RPMI8226 (cell line): ENCODE measurements at regions not wholly inside any gene's neighbourhood (a gene's known extent, or its start where the extent isn't known, plus 50 kb on each side); places are given as distances from the start of the nearest gene placed in this dataset.
A peak's percentile ranks its signal among the peaks of the same experiment; 100 is the strongest.
"Not testable (repeated sequence)": the region's sequence is repeated elsewhere in the genome, so short reads cannot be mapped to it uniquely, and the experiment has no call there.

Experiments
- DNase-seq: peaks from one replicate; pipeline ENCODE4 v3.0.0-alpha.2; 2015

DNA sequence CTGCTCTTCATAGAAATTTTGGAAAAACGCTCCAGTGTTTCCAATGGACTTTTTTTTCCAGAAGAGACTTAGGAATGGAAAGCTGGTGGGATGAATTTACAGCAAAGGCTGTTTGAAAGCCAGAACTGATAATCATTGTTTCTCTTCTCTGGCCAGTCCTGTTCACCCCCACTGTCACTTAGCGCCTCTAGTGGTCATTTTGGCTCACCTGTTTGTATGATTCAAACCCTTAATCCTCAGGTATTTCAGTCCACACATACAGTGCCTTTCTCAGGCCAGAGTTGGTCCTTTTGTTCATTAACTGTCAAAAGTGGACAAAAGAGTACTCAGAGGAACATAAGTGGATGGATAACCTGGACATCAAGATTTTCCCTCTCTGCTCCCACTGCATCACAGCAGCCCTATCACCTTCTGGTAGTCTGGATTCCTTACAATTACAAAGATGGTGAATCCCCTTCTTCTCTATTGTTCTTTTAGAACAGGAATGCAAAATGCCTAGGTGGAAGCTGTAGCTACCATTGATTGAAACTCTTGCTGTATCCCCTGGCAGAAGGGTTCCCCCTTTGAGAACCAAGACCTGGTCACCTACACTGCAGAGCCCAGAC lies 177.6 kb upstream of the OLFM3 start:
- peak; percentile 24 for DNase-seq

- no peak for DNase-seq
These were observed 175.5 kb upstream of the OLFM3 start for GRCh38 chr1:102172200-102172599.

- DNase-seq, result no peak
These were observed 167.1 kb upstream of the OLFM3 start for GRCh38 chr1:102163799-102164198.

DNA sequence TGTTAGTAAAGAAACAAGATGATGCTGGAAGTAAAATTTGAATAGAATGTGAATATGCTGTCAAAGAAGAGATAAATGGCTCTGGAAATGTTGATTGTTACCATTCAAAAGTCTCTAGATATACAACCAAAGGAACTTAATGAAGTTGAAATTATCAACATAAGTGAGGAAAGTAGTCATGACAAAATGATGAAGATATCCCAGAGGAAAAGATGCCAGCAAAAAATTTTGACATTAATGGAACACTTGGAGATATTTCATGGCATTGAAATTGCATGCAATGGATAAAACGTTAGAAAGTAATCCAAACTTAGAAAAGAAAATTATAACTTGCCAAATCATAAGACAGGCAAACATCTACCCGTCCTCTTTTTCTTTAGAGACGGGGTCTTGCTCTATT lies 154.5 kb upstream of the OLFM3 start:
- DNase-seq, result no peak

GRCh38 chr1:102120910-102121309 lies 124.2 kb upstream of the OLFM3 start:
- DNase-seq, result peak; percentile 33

- DNase-seq, result no peak
These were observed 121.4 kb upstream of the OLFM3 start for GRCh38 chr1:102118150-102118549.

DNA sequence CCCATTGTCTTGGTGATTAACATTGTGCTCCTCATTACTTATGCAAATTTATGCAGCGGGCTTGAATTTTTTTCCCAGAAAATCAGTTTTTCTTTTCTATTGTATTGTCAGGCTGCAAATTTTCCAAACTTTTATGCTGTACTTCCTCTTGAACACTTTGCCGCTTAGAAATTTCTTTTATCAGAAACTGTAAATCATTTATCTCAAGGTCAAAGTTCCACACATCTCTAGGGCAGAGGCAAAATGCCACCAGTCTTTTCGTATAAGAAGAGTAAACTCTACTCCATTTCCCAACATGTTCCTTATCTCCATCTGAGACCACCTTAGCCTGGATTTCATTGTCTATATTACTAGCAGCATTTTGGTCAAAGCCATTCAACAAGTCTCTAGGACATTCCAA lies 113.9 kb upstream of the OLFM3 start:
- DNase-seq, result no peak

- not testable (repeated sequence) for DNase-seq
These were observed 112.8 kb upstream of the OLFM3 start for GRCh38 chr1:102109493-102109892.

GRCh38 chr1:102107441-102107840 lies 110.7 kb upstream of the OLFM3 start:
- no peak for DNase-seq

GRCh38 chr1:102105931-102106550 lies 109.3 kb upstream of the OLFM3 start:
- DNase-seq, result no peak

GRCh38 chr1:102103646-102104045 lies 106.9 kb upstream of the OLFM3 start:
- DNase-seq, result no peak

- DNase-seq, result no peak
These were observed 105.6 kb upstream of the OLFM3 start for GRCh38 chr1:102102276-102102780.

GRCh38 chr1:102100666-102101065 lies 103.9 kb upstream of the OLFM3 start:
- DNase-seq, result no peak

DNA sequence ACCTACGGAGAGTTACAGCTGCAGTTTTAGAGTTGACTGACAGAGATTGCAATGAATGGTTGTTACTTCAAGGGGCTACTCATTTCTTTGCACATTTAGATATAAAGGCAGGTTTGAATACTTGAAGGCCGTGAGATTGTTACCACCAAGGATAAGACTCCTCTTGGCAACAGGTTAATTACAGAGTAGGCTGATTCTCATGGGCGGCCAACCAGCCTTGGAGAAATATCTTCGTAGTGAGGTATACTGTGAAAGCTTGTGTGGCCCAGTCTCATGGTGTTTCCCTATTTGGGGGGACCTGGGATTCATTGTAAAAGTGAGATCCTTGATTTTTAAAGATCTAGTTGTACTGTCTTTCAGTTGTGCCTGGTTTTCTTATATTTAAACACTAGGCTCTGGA lies 103.2 kb upstream of the OLFM3 start:
- DNase-seq, result no peak

- no peak for DNase-seq
These were observed 101.8 kb upstream of the OLFM3 start for GRCh38 chr1:102098536-102098935.

DNA sequence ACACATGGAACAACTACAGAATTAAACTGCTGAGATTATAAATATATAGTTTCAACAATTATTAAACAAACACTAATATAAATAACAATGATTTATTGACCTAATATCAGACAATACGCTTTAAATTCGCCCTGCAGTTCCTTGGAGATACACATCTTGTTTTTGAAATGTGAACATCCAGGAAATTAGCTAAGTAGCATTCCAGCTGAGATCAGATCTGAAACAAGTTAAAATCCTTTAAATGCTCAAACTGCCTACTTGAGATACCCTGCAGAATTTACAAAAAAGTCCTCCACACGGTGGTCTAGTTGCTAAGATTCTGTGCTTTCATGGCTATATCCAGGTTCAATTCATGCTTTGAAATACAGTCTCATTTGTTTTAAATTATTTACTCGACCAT lies 101.4 kb upstream of the OLFM3 start:
- DNase-seq, result no peak

DNA sequence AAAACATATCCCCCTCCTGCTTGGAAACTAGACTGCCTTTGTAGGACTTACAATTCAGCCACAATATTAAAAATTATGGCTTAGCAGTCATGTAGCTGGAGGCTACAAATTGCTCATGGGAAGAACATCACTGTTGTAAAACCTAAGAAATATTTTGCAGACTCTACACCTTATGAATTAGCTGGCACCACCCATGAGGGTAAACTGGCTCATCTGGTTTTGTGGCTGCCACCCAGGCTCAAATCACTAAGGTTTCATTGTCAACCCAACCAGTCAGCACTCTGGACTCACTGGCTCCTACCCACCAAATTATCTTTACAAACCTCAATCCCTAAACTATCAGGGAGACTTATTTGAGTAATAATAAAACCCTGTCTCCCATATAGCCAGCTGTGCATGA lies 100.7 kb upstream of the OLFM3 start:
- DNase-seq, result no peak

DNA sequence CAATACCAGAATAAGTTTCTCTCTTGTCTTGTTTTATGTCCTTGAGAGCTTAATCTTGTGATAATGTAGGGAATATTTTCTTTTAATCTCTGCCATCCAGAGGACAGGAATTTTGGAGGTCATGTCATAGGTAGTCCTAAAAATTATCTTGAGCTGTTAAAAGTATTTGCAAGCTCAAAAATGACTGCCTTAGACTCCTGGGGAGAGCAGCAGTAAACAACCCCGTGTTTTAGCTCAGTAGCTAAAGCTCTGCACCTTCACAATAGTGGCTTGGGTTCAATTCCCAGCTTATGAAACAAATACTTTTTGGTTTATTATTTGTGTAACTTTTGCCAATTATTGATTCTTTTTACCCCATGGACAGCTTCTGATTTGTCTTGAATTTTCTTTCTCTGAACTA lies 99.4 kb upstream of the OLFM3 start:
- DNase-seq, result no peak

DNA sequence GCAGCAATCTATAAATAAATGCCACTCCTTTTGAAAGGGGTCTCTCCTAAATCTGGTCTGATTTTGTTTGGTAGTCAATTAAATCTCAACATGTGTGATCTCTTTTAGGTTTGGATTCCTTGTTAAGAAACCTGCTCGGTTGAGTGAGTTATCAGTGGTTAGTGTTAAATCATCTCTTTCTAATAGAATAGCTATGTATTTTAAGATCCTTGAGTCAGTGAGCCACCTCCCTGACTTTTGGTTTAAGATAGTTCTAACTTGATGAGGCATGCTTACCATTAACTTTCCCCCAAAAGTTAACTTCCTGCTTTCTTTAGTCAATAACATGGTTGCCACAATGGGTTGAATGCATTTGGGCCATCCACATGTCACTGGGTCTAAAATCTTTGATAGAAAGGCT lies 93.1 kb upstream of the OLFM3 start:
- DNase-seq, result no peak

GRCh38 chr1:102085896-102086295 lies 89.2 kb upstream of the OLFM3 start:
- DNase-seq, result no peak

GRCh38 chr1:102084771-102085535 lies 88.2 kb upstream of the OLFM3 start:
- DNase-seq, result no peak

DNA sequence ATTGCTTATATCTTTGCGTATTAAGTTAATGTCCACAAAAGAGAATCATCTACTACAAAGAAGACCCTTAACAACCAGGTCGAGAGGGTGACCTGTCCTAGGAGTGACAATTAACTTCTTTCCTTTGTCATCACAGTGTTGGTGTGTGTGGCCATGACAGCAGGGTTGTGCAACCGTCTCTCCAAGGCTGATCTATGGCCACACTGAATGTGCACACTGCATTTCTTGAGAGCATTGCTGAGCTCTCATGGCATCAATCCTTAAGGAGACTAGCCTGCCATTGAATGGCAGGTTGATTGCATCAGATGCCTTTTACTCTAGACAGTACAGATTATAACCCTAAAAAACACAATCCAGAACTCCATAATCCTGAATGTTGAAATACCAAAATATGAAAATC lies 86.5 kb upstream of the OLFM3 start:
- no peak for DNase-seq

DNA sequence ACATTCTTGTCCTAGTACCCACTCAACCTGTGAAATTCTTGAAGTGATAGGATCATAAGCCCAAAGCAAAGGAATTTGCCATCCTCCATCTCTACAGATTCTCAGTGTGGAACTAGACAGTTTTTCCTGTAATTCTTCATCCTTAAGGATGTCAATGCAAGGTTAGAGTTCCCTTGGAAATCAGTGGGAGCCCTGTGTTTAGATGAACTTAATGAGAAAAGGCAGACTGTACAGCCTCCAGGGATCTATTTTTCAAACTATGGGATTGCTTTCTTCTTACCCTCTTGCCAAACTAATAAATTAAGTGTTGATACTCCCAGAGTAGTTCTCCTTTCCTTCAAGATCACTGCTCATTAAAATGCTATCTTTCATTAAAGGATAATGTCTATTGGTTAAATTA lies 78.1 kb upstream of the OLFM3 start:
- DNase-seq, result no peak

DNA sequence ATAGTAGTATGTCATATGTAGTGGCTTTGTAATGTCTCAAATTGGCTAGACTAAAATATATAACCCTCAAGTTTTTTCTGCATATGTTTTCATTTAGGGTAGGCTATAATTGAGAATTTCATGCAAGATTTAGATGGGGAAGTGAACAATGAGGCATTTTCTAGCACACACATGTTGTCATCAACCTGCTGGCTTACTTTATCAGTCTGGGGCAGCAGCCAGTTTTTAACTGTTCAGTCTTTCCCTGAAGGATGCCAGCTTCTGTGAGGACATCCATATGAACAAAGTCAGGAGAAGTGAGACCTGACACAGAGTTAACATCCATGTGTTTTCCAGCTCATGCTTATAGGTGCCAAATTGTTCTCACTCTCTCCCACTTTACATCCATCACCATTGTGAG lies 74.7 kb upstream of the OLFM3 start:
- DNase-seq, result no peak
